GM21360 (cell line): ENCODE measurements at regions not wholly inside any gene's neighbourhood (a gene's known extent, or its start where the extent isn't known, plus 50 kb on each side); places are given as distances from the start of the nearest gene placed in this dataset.
"Not testable (repeated sequence)": the region's sequence is repeated elsewhere in the genome, so short reads cannot be mapped to it uniquely, and the experiment has no call there.

ENCODE experiments used
- ATAC-seq: cut with Tn5 transposase; IDR thresholded peaks from one replicate; pipeline ENCODE4 v1.9.1; 2021; ENCODE audit warnings: mild to moderate bottlenecking, moderate library complexity; ENCODE audit not compliant: unreplicated experiment

GRCh38 chr7:52782348-52782747, 253.1 kb upstream of the POM121L12 start:
- no peak for ATAC-seq

- ATAC-seq, result no peak
Observed at GRCh38 chr7:52781250-52781649, 254.2 kb upstream of the POM121L12 start.

GRCh38 chr7:52779004-52779403, 256.4 kb upstream of the POM121L12 start:
- no peak for ATAC-seq

- ATAC-seq, result no peak
Observed at GRCh38 chr7:52777051-52777822, 258.2 kb upstream of the POM121L12 start.

GRCh38 chr7:52775876-52776275, 259.6 kb upstream of the POM121L12 start:
- ATAC-seq, result no peak

GRCh38 chr7:52771177-52771576, 264.3 kb upstream of the POM121L12 start:
- ATAC-seq, result no peak

- ATAC-seq, result no peak
Observed at GRCh38 chr7:52764492-52765169, 270.8 kb upstream of the POM121L12 start.

GRCh38 chr7:52758356-52758755, 277.1 kb upstream of the POM121L12 start:
- ATAC-seq, result no peak

GRCh38 chr7:52753855-52754254, 281.6 kb upstream of the POM121L12 start:
- no peak for ATAC-seq

- no peak for ATAC-seq
Observed at GRCh38 chr7:52752891-52753290, 282.5 kb upstream of the POM121L12 start.

GRCh38 chr7:52749880-52750279, 285.6 kb upstream of the POM121L12 start:
- ATAC-seq, result no peak

GRCh38 chr7:52747817-52748216, 287.6 kb upstream of the POM121L12 start:
- ATAC-seq, result no peak

GRCh38 chr7:52741670-52742290, 293.7 kb upstream of the POM121L12 start:
- no peak for ATAC-seq

GRCh38 chr7:52735656-52736055, 299.8 kb upstream of the POM121L12 start:
- no peak for ATAC-seq

- ATAC-seq, result not testable (repeated sequence)
Observed at GRCh38 chr7:52728683-52729082, 306.8 kb upstream of the POM121L12 start.

GRCh38 chr7:52727632-52728031, 307.8 kb upstream of the POM121L12 start:
- ATAC-seq, result no peak

GRCh38 chr7:52726986-52727385, 308.4 kb upstream of the POM121L12 start:
- ATAC-seq, result no peak

GRCh38 chr7:52726493-52726892, 308.9 kb upstream of the POM121L12 start:
- ATAC-seq, result no peak

GRCh38 chr7:52723606-52724005, 311.8 kb upstream of the POM121L12 start:
- no peak for ATAC-seq

- no peak for ATAC-seq
Observed at GRCh38 chr7:52720856-52721255, 314.6 kb upstream of the POM121L12 start.

- ATAC-seq, result no peak
Observed at GRCh38 chr7:52719677-52720076, 315.8 kb upstream of the POM121L12 start.

- ATAC-seq, result no peak
Observed at GRCh38 chr7:52715701-52716100, 319.7 kb upstream of the POM121L12 start.
